Activated T-cell treated with anti-CD3 and anti-CD28 coated beads, Interleukin-2, amount 50 U/mL, for 4 hours (primary cell): ENCODE measurements at regions not wholly inside any gene's neighbourhood (a gene's known extent, or its start where the extent isn't known, plus 50 kb on each side); places are given as distances from the start of the nearest gene placed in this dataset.

Source experiments
- ATAC-seq, 2 donors: fragments of 200-7000 bp; cut with Tn5 transposase; one replicate each; pipeline ENCODE4 v1.10.0; 2021
- DNase-seq: peaks from one replicate; pipeline ENCODE4 v3.0.0-alpha.2; 2020
- H3K27me3 Mint-ChIP-seq: one replicate; pipeline ENCODE4 v1.8.0; 2021; ENCODE audit warnings: low read depth, mixed read lengths
- H3K36me3 Mint-ChIP-seq: one replicate; pipeline ENCODE4 v1.8.0; 2022; ENCODE audit warnings: mixed read lengths; ENCODE audit not compliant: insufficient read depth
- H3K4me1 Mint-ChIP-seq: one replicate; pipeline ENCODE4 v1.8.0; 2021; ENCODE audit warnings: low read depth, mixed read lengths
- H3K4me3 Mint-ChIP-seq: one replicate; pipeline ENCODE4 v1.8.0; 2021; ENCODE audit warnings: mild to moderate bottlenecking, moderate library complexity, mixed read lengths
- H3K9me3 Mint-ChIP-seq: one replicate; pipeline ENCODE4 v1.8.0; 2021; ENCODE audit warnings: mixed read lengths

GRCh38 chr6:85172705-85173104 lies 277.2 kb upstream of the NT5E start:
- no peak overlapping the region for H3K4me3 Mint-ChIP-seq
- no peaks in the 10 kb centered on the region for H3K4me1 Mint-ChIP-seq
- peaks cover 14% of the 10 kb centered on the region for H3K9me3 Mint-ChIP-seq
- no peaks in the 10 kb centered on the region for H3K27me3 Mint-ChIP-seq
- H3K36me3 Mint-ChIP-seq, result no peaks in the 10 kb centered on the region
- DNase-seq, result no peak
- no peak for ATAC-seq

- Mint-ChIP-seq H3K36me3 (no peaks in the 10 kb centered on the region), H3K27me3 (no peaks in the 10 kb centered on the region), H3K4me1 (no peaks in the 10 kb centered on the region), H3K9me3 (peaks cover 14% of the 10 kb centered on the region), H3K4me3 (no peak overlapping the region)
- ATAC-seq (no peak), DNase-seq (no peak)
These were observed 277.7 kb upstream of the NT5E start for GRCh38 chr6:85172161-85172560.

- no peaks in the 10 kb centered on the region for H3K27me3 Mint-ChIP-seq
- ATAC-seq (no peak), DNase-seq (no peak)
- H3K4me3 Mint-ChIP-seq, result no peak overlapping the region
- no peaks in the 10 kb centered on the region for H3K4me1 Mint-ChIP-seq
- H3K9me3 Mint-ChIP-seq, result peaks cover under 1% of the 10 kb centered on the region
- H3K36me3 Mint-ChIP-seq, result no peaks in the 10 kb centered on the region
These were observed 280.7 kb upstream of the NT5E start for GRCh38 chr6:85169189-85169588.

- DNase-seq, result no peak
- Mint-ChIP-seq H3K27me3 (no peaks in the 10 kb centered on the region), H3K9me3 (no peaks in the 10 kb centered on the region), H3K4me1 (no peaks in the 10 kb centered on the region), H3K4me3 (no peak overlapping the region), H3K36me3 (no peaks in the 10 kb centered on the region)
- ATAC-seq, result no peak
These were observed 281.7 kb upstream of the NT5E start for GRCh38 chr6:85168146-85168545.

GRCh38 chr6:85166114-85166741 lies 283.7 kb upstream of the NT5E start:
- no peaks in the 10 kb centered on the region for H3K36me3 Mint-ChIP-seq

GRCh38 chr6:85163156-85164080 lies 286.5 kb upstream of the NT5E start:
- no peaks in the 10 kb centered on the region for H3K36me3 Mint-ChIP-seq
- DNase-seq (no peak), ATAC-seq (no peak)
- no peaks in the 10 kb centered on the region for H3K4me1 Mint-ChIP-seq
- no peak overlapping the region for H3K4me3 Mint-ChIP-seq
- no peaks in the 10 kb centered on the region for H3K9me3 Mint-ChIP-seq
- H3K27me3 Mint-ChIP-seq, result no peaks in the 10 kb centered on the region

More at GRCh38 chr6:85166114-85166741, 283.7 kb upstream of the NT5E start:
- DNase-seq (no peak), ATAC-seq (no peak)
- Mint-ChIP-seq H3K9me3 (no peaks in the 10 kb centered on the region), H3K27me3 (no peaks in the 10 kb centered on the region), H3K4me3 (no peak overlapping the region), H3K4me1 (no peaks in the 10 kb centered on the region)

GRCh38 chr6:85157311-85157710 lies 292.6 kb upstream of the NT5E start:
- DNase-seq (no peak), ATAC-seq (no peak)
- Mint-ChIP-seq H3K4me1 (no peaks in the 10 kb centered on the region), H3K9me3 (peaks cover 12% of the 10 kb centered on the region), H3K4me3 (no peak overlapping the region), H3K27me3 (no peaks in the 10 kb centered on the region), H3K36me3 (no peaks in the 10 kb centered on the region)

GRCh38 chr6:85143676-85144075 lies 306.2 kb upstream of the NT5E start:
- no peak for ATAC-seq
- Mint-ChIP-seq H3K4me3 (no peak overlapping the region), H3K9me3 (peaks cover 10% of the 10 kb centered on the region), H3K36me3 (no peaks in the 10 kb centered on the region), H3K4me1 (no peaks in the 10 kb centered on the region), H3K27me3 (no peaks in the 10 kb centered on the region)
- DNase-seq, result no peak

GRCh38 chr6:85137865-85138264 lies 312.0 kb upstream of the NT5E start:
- H3K9me3 Mint-ChIP-seq, result no peaks in the 10 kb centered on the region
- DNase-seq (no peak), ATAC-seq (no peak)
- no peaks in the 10 kb centered on the region for H3K4me1 Mint-ChIP-seq
- H3K36me3 Mint-ChIP-seq, result no peaks in the 10 kb centered on the region
- H3K27me3 Mint-ChIP-seq, result no peaks in the 10 kb centered on the region
- H3K4me3 Mint-ChIP-seq, result no peak overlapping the region

GRCh38 chr6:85136310-85136709 lies 313.6 kb upstream of the NT5E start:
- Mint-ChIP-seq H3K9me3 (no peaks in the 10 kb centered on the region), H3K27me3 (no peaks in the 10 kb centered on the region), H3K4me3 (no peak overlapping the region), H3K4me1 (no peaks in the 10 kb centered on the region), H3K36me3 (no peaks in the 10 kb centered on the region)
- no peak for ATAC-seq
- no peak for DNase-seq

- Mint-ChIP-seq H3K4me1 (no peaks in the 10 kb centered on the region), H3K4me3 (no peak overlapping the region), H3K36me3 (no peaks in the 10 kb centered on the region), H3K9me3 (no peaks in the 10 kb centered on the region), H3K27me3 (no peaks in the 10 kb centered on the region)
- ATAC-seq, result no peak
- DNase-seq, result no peak
These were observed 314.3 kb upstream of the NT5E start for GRCh38 chr6:85135376-85136094.

- ATAC-seq, result no peak
- Mint-ChIP-seq H3K4me1 (no peaks in the 10 kb centered on the region), H3K36me3 (no peaks in the 10 kb centered on the region), H3K4me3 (no peak overlapping the region), H3K27me3 (no peaks in the 10 kb centered on the region), H3K9me3 (no peaks in the 10 kb centered on the region)
- no peak for DNase-seq
These were observed 315.7 kb upstream of the NT5E start for GRCh38 chr6:85134172-85134571.

- Mint-ChIP-seq H3K4me3 (no peak overlapping the region), H3K27me3 (no peaks in the 10 kb centered on the region), H3K36me3 (no peaks in the 10 kb centered on the region), H3K9me3 (no peaks in the 10 kb centered on the region), H3K4me1 (no peaks in the 10 kb centered on the region)
- ATAC-seq (no peak), DNase-seq (no peak)
These were observed 317.8 kb upstream of the NT5E start for GRCh38 chr6:85132091-85132490.

GRCh38 chr6:85130743-85131142 lies 319.1 kb upstream of the NT5E start:
- Mint-ChIP-seq H3K36me3 (no peaks in the 10 kb centered on the region), H3K4me1 (no peaks in the 10 kb centered on the region), H3K9me3 (no peaks in the 10 kb centered on the region), H3K27me3 (no peaks in the 10 kb centered on the region), H3K4me3 (no peak overlapping the region)
- DNase-seq (no peak), ATAC-seq (no peak)
